ENCODE measurements at regions not wholly inside any gene's neighbourhood (a gene's known extent, or its start where the extent isn't known, plus 50 kb on each side); places are given as distances from the start of the nearest gene placed in this dataset.

DNA sequence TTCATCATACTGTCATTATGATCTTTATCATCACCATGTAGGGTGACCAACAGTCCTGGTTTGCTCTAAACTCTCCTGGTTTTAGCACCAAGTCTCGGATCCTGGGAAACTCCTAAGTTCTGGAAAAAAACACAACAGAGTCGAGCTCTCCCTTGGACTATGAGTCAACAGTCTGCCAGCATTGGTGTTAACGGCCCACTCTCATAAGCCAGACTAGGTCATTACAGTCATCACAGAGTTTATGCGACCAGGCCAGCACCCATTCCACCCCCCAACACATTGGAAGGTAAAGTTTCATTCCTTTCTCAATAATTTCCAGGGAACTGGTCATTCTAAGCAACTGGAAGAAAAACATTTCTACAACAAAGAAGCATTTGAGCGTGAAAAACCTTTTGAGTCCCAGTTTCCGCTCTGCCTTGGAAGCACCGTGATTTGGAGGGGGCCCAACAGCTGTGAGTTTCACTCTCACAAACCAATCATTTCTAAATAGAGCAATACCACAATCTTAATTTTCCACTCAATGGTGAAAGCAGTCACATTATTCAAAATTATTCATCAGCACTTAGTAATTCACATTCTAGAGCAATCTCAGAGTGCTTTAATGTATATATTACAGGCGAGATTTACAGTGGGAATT is 445.0 kb downstream of the CDH26 start:
- TF ChIP-seq EZH2 (IDR thresholded peaks at IDR 0.05) (no peak), EZH2phosphoT487 (IDR thresholded peaks at IDR 0.05) (no peak)
- TF ChIP-seq, protein P1, sequence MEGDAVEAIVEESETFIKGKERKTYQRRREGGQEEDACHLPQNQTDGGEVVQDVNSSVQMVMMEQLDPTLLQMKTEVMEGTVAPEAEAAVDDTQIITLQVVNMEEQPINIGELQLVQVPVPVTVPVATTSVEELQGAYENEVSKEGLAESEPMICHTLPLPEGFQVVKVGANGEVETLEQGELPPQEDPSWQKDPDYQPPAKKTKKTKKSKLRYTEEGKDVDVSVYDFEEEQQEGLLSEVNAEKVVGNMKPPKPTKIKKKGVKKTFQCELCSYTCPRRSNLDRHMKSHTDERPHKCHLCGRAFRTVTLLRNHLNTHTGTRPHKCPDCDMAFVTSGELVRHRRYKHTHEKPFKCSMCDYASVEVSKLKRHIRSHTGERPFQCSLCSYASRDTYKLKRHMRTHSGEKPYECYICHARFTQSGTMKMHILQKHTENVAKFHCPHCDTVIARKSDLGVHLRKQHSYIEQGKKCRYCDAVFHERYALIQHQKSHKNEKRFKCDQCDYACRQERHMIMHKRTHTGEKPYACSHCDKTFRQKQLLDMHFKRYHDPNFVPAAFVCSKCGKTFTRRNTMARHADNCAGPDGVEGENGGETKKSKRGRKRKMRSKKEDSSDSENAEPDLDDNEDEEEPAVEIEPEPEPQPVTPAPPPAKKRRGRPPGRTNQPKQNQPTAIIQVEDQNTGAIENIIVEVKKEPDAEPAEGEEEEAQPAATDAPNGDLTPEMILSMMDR (IDR thresholded peaks at IDR 0.05), result no peak
